CD14-positive monocyte (primary cell): ENCODE measurements at regions not wholly inside any gene's neighbourhood (a gene's known extent, or its start where the extent isn't known, plus 50 kb on each side); places are given as distances from the start of the nearest gene placed in this dataset.

Experiments
- DNase-seq, 3 donors: peaks; one replicate each; pipeline ENCODE4 v3.0.0-alpha.2; 2011 to 2022
- H2AFZ ChIP-seq: 2 replicates; pipeline ENCODE4 v1.6.0; 2012; ENCODE audit warnings: mild to moderate bottlenecking, low read depth, low read length, inconsistent platforms; ENCODE audit not compliant: insufficient read depth, poor library complexity, severe bottlenecking
- H3K27ac ChIP-seq, 2 donors: 1 replicate in 1 of 2; 2 replicates in 1 of 2; pipeline ENCODE4 v1.5.1; 2012 to 2013; ENCODE audit warnings: low read length in 2 of 2, control low read depth in 1 of 2, inconsistent platforms in 1 of 2, low read depth in 1 of 2, mild to moderate bottlenecking in 1 of 2
- H3K27me3 ChIP-seq, 2 donors: one replicate each; pipeline versions ENCODE4 v1.6.0 to v1.6.1; 2011 to 2013; ENCODE audit warnings: low read length in 2 of 2; ENCODE audit not compliant: control insufficient read depth in 2 of 2, insufficient read depth in 2 of 2
- H3K36me3 ChIP-seq, 2 donors: replicated peaks in 1 of 2; 1 replicate in 1 of 2; 2 replicates in 1 of 2; pipeline versions ENCODE4 v1.5.1 to v1.6.1; 2012 to 2013; ENCODE audit warnings: low read length in 2 of 2, control low read depth in 1 of 2, inconsistent platforms in 1 of 2, mild to moderate bottlenecking in 1 of 2; ENCODE audit not compliant: insufficient read depth in 2 of 2, control insufficient read depth in 1 of 2
- H3K4me1 ChIP-seq, 2 donors: 1 replicate in 1 of 2; 2 replicates in 1 of 2; pipeline versions ENCODE4 v1.5.1 to v1.6.1; 2012 to 2013; ENCODE audit warnings: low read length in 2 of 2, control low read depth in 1 of 2, inconsistent platforms in 1 of 2, mild to moderate bottlenecking in 1 of 2, moderate library complexity in 1 of 2; ENCODE audit not compliant: insufficient read depth in 2 of 2, control insufficient read depth in 1 of 2
- H3K4me2 ChIP-seq: replicated peaks from 2 replicates; pipeline ENCODE3; 2012; ENCODE audit warnings: low read length, moderate library complexity, mild to moderate bottlenecking; ENCODE audit not compliant: poor library complexity, severe bottlenecking; ENCODE audit errors: extremely low read depth
- H3K4me3 ChIP-seq, 3 experiments: fragments of 200-600 bp in 1 of 3; sonication (generic) in 1 of 3; replicated peaks in 1 of 3; 1 replicate in 2 of 3; 2 replicates in 1 of 3; pipeline ENCODE4 v1.5.1; 2011 to 2013; ENCODE audit warnings: low read length in 3 of 3, mild to moderate bottlenecking in 3 of 3, control low read depth in 2 of 3, low read depth in 2 of 3, inconsistent platforms in 1 of 3, moderate library complexity in 1 of 3
- H3K79me2 ChIP-seq: 2 replicates; pipeline ENCODE4 v1.6.0; 2012; ENCODE audit warnings: mild to moderate bottlenecking, control low read depth, inconsistent platforms, low read length, moderate library complexity; ENCODE audit not compliant: insufficient read depth
- H3K9ac ChIP-seq: 2 replicates; pipeline ENCODE4 v1.6.0; 2017; ENCODE audit warnings: low read length, mild to moderate bottlenecking; ENCODE audit not compliant: insufficient read depth, poor library complexity, severe bottlenecking
- H3K9me3 ChIP-seq, 2 donors: replicated peaks in 1 of 2; 1 replicate in 1 of 2; 2 replicates in 1 of 2; pipeline versions ENCODE4 v1.5.1 to v1.6.1; 2012 to 2013; ENCODE audit warnings: low read length in 2 of 2, control low read depth in 1 of 2; ENCODE audit not compliant: control insufficient read depth in 1 of 2, insufficient read depth in 1 of 2
- H4K20me1 ChIP-seq: 2 replicates; pipeline ENCODE4 v1.6.0; 2012; ENCODE audit warnings: mild to moderate bottlenecking, low read length, control low read depth, moderate library complexity; ENCODE audit not compliant: insufficient read depth
- H3K27ac Mint-ChIP-seq, 7 donors: one replicate each; pipeline ENCODE4 v1.8.0; 2020; ENCODE audit warnings: mild to moderate bottlenecking in 7 of 7, mixed read lengths in 7 of 7, moderate library complexity in 6 of 7, inconsistent platforms in 2 of 7
- H3K27me3 Mint-ChIP-seq, 3 donors: one replicate each; pipeline ENCODE4 v1.8.0; 2021 to 2022; ENCODE audit warnings: low read depth in 3 of 3, mild to moderate bottlenecking in 3 of 3, mixed read lengths in 3 of 3, moderate library complexity in 3 of 3, inconsistent platforms in 1 of 3
- H3K36me3 Mint-ChIP-seq, 2 donors: one replicate each; pipeline ENCODE4 v1.8.0; 2020; ENCODE audit warnings: mixed read lengths in 2 of 2, inconsistent platforms in 1 of 2, mild to moderate bottlenecking in 1 of 2
- H3K4me1 Mint-ChIP-seq: one replicate; pipeline ENCODE4 v1.8.0; 2020; ENCODE audit warnings: mild to moderate bottlenecking, mixed read lengths
- H3K4me3 Mint-ChIP-seq, 2 donors: one replicate each; pipeline ENCODE4 v1.8.0; 2020; ENCODE audit warnings: mild to moderate bottlenecking in 2 of 2, mixed read lengths in 2 of 2, moderate library complexity in 1 of 2
- H3K9me3 Mint-ChIP-seq, 7 donors: one replicate each; pipeline ENCODE4 v1.8.0; 2020 to 2022; ENCODE audit warnings: mixed read lengths in 7 of 7, mild to moderate bottlenecking in 6 of 7, moderate library complexity in 6 of 7, inconsistent platforms in 2 of 7
- CTCF ChIP-seq: fragments of 200-600 bp; IDR thresholded peaks from one replicate; pipeline ENCODE4 v1.8.0; 2022; ENCODE audit warnings: antibody characterized with exemption, mild to moderate bottlenecking
- WGBS: methylation state at CpG from one replicate; pipeline ENCODE4 v1.1.5; 2013; ENCODE audit warnings: missing lambda C conversion rate; ENCODE audit not compliant: insufficient coverage; 5-methylcytosine and 5-hydroxymethylcytosine counted together
- intact Hi-C, 2 donors: fragments of 100-400 bp; cut with micrococcal nuclease; formaldehyde crosslinking; loops; one replicate each; pipeline versions ENCODE4 v1.15.0 to v1.15.1; 2023

GRCh38 chr3:110478377-110479054, 593.1 kb upstream of the NECTIN3 start:
- Histone ChIP-seq H3K4me3 (no peak overlapping the region), H3K79me2 (no peaks in the 10 kb centered on the region), H3K4me1 (no peaks in the 10 kb centered on the region), H4K20me1 (no peaks in the 10 kb centered on the region), H2AFZ (no peak overlapping the region), H3K36me3 (no peaks in the 10 kb centered on the region), H3K27ac (no peak overlapping the region), H3K27me3 (no peaks in the 10 kb centered on the region), H3K4me2 (no peak overlapping the region), H3K9ac (no peak overlapping the region), H3K9me3 (peaks cover 4 to 16% of the 10 kb centered on the region in 2 donors)
- no peak for DNase-seq
- Mint-ChIP-seq H3K36me3 (no peaks in the 10 kb centered on the region), H3K27me3 (no peaks in the 10 kb centered on the region), H3K4me1 (no peaks in the 10 kb centered on the region), H3K27ac (no peak overlapping the region), H3K9me3 (peaks cover 0 to 7% (median 5%) of the 10 kb centered on the region in 7 donors), H3K4me3 (no peak overlapping the region)
- WGBS = no CpG with 5 or more reads among the region's 4 CpGs
- TF ChIP-seq CTCF = no peak
- intact Hi-C loops = no loop called here

- Histone ChIP-seq H3K9ac (no peak overlapping the region), H3K9me3 (peaks cover 4 to 18% of the 10 kb centered on the region in 2 donors), H3K4me1 (no peaks in the 10 kb centered on the region), H3K4me3 (no peak overlapping the region), H4K20me1 (no peaks in the 10 kb centered on the region), H2AFZ (no peak overlapping the region), H3K4me2 (no peak overlapping the region), H3K27me3 (no peaks in the 10 kb centered on the region), H3K79me2 (no peaks in the 10 kb centered on the region), H3K36me3 (no peaks in the 10 kb centered on the region), H3K27ac (no peak overlapping the region)
- WGBS = no CpG with 5 or more reads among the region's 2 CpGs
- no peak for TF ChIP-seq CTCF
- no peak overlapping the region for H3K27ac Mint-ChIP-seq
- H3K27me3 Mint-ChIP-seq = no peaks in the 10 kb centered on the region
- H3K4me3 Mint-ChIP-seq = no peak overlapping the region
- no peak for DNase-seq
- H3K4me1 Mint-ChIP-seq = no peaks in the 10 kb centered on the region
- peaks cover 2 to 14% (median 5%) of the 10 kb centered on the region in 7 donors for H3K9me3 Mint-ChIP-seq
- H3K36me3 Mint-ChIP-seq = no peaks in the 10 kb centered on the region
- intact Hi-C loops = no loop called here
These were observed 591.9 kb upstream of the NECTIN3 start for GRCh38 chr3:110479731-110480130.
